22Rv1 (cell line): ENCODE measurements at regions not wholly inside any gene's neighbourhood (a gene's known extent, or its start where the extent isn't known, plus 50 kb on each side); places are given as distances from the start of the nearest gene placed in this dataset.

Experiments used
- ZFX ChIP-seq: fragments of 450-650 bp; IDR thresholded peaks from 2 replicates; pipeline ENCODE4 v1.6.1; 2017; ENCODE audit warnings: antibody characterized with exemption, borderline replicate concordance
- TF ChIP-seq, protein P1 (sequence below): fragments of 450-650 bp; IDR thresholded peaks from 2 replicates; pipeline ENCODE4 v1.5.1; 2017; ENCODE audit warnings: mild to moderate bottlenecking

DNA sequence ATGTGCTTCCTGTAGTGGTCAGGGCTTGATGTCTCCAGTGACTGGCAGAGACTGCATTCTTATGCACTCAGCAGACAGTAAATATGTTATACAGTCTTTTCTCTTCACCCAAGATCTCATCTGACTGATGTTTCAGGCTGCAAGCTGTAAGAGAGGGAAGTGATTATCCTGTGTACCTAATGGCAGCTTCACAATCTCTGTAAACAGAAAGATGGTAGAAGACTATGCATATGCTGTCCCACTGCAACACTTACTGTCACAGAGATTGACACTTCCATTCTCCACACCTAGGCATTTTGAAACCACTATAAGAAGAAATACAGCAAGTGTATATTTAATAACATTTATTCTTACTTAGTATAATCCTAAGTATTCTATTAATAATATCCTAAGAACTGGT is 97.6 kb upstream of the ANXA1 start:
- TF ChIP-seq, protein P1, sequence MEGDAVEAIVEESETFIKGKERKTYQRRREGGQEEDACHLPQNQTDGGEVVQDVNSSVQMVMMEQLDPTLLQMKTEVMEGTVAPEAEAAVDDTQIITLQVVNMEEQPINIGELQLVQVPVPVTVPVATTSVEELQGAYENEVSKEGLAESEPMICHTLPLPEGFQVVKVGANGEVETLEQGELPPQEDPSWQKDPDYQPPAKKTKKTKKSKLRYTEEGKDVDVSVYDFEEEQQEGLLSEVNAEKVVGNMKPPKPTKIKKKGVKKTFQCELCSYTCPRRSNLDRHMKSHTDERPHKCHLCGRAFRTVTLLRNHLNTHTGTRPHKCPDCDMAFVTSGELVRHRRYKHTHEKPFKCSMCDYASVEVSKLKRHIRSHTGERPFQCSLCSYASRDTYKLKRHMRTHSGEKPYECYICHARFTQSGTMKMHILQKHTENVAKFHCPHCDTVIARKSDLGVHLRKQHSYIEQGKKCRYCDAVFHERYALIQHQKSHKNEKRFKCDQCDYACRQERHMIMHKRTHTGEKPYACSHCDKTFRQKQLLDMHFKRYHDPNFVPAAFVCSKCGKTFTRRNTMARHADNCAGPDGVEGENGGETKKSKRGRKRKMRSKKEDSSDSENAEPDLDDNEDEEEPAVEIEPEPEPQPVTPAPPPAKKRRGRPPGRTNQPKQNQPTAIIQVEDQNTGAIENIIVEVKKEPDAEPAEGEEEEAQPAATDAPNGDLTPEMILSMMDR, result no peak
- no peak for TF ChIP-seq ZFX
